ENCODE measurements at regions not wholly inside any gene's neighbourhood (a gene's known extent, or its start where the extent isn't known, plus 50 kb on each side); places are given as distances from the start of the nearest gene placed in this dataset.

- H3K27ac ChIP-seq (ENCODE audit: low read depth, low read length) = no peak overlapping the region
- H3K4me1 ChIP-seq (ENCODE audit: control insufficient read depth, low read length) = peaks cover 15% of the 10 kb centered on the region
- H4K20me1 ChIP-seq (ENCODE audit: control insufficient read depth, insufficient read depth, low read depth, low read length) = no peaks in the 10 kb centered on the region
- no peak for TF ChIP-seq EZH2phosphoT487 (IDR thresholded peaks at IDR 0.05; ENCODE audit: borderline replicate concordance, low read length)
- TF ChIP-seq, protein P1, sequence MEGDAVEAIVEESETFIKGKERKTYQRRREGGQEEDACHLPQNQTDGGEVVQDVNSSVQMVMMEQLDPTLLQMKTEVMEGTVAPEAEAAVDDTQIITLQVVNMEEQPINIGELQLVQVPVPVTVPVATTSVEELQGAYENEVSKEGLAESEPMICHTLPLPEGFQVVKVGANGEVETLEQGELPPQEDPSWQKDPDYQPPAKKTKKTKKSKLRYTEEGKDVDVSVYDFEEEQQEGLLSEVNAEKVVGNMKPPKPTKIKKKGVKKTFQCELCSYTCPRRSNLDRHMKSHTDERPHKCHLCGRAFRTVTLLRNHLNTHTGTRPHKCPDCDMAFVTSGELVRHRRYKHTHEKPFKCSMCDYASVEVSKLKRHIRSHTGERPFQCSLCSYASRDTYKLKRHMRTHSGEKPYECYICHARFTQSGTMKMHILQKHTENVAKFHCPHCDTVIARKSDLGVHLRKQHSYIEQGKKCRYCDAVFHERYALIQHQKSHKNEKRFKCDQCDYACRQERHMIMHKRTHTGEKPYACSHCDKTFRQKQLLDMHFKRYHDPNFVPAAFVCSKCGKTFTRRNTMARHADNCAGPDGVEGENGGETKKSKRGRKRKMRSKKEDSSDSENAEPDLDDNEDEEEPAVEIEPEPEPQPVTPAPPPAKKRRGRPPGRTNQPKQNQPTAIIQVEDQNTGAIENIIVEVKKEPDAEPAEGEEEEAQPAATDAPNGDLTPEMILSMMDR (IDR thresholded peaks at IDR 0.05; ENCODE audit: low read depth, low read length, poor library complexity, severe bottlenecking) = no peak
- H3K9me2 ChIP-seq (replicated peaks; ENCODE audit: control insufficient read depth, low read length) = no peaks in the 10 kb centered on the region
- H3F3A ChIP-seq (ENCODE audit: control insufficient read depth, insufficient read depth) = no peaks in the 10 kb centered on the region
- 0 out of 2 replicates have a peak, but pooled peaks cover 3% of the 10 kb centered on the region for H3K9me3 ChIP-seq (ENCODE audit: control insufficient read depth, insufficient read depth, low read length)
- no peaks in the 10 kb centered on the region for H3K79me2 ChIP-seq (ENCODE audit: control insufficient read depth, low read length)
- H3K4me3 ChIP-seq (ENCODE audit: low read length) = no peak overlapping the region
- no peaks in the 10 kb centered on the region for H3K36me3 ChIP-seq (ENCODE audit: control insufficient read depth, low read length)
- H3K27me3 ChIP-seq (ENCODE audit: control insufficient read depth, low read length) = peaks cover 17% of the 10 kb centered on the region
- no peak overlapping the region for H3K4me2 ChIP-seq (ENCODE audit: low read length)
Observed at GRCh38 chr21:35527358-35527757, 478.3 kb upstream of the RUNX1 start.

DNA sequence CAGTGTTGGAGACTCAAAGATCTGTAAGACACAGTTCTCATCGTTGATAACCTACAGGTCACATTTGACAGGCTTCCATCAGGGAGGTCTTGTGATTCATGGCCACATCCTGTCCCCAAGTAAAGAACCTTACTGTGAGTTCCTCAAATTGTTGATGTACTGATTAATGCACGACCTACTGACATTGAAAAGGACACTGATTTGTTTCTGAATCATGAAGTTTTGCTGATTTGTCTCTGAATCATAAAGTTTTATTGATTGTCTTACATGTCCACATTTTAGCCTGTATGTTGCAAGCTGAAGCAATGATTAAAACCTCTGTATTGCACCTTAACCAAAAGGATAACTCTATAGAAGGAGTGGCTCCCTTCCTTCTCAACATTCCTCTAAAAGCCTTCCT, 476.3 kb upstream of the RUNX1 start:
- Histone ChIP-seq H3K4me2 (ENCODE audit: low read length) (no peak overlapping the region), H3K9me3 (ENCODE audit: control insufficient read depth, insufficient read depth, low read length) (no peaks in the 10 kb centered on the region), H3K27me3 (ENCODE audit: control insufficient read depth, low read length) (peaks cover 17% of the 10 kb centered on the region), H3K27ac (ENCODE audit: low read depth, low read length) (no peak overlapping the region), H3K36me3 (ENCODE audit: control insufficient read depth, low read length) (no peaks in the 10 kb centered on the region), H3K9me2 (replicated peaks; ENCODE audit: control insufficient read depth, low read length) (no peaks in the 10 kb centered on the region), H3K4me1 (ENCODE audit: control insufficient read depth, low read length) (peaks cover 15% of the 10 kb centered on the region), H3K79me2 (ENCODE audit: control insufficient read depth, low read length) (no peaks in the 10 kb centered on the region), H4K20me1 (ENCODE audit: control insufficient read depth, insufficient read depth, low read depth, low read length) (no peaks in the 10 kb centered on the region), H3K4me3 (ENCODE audit: low read length) (no peak overlapping the region), H3F3A (ENCODE audit: control insufficient read depth, insufficient read depth) (no peaks in the 10 kb centered on the region)
- TF ChIP-seq EZH2phosphoT487 (IDR thresholded peaks at IDR 0.05; ENCODE audit: borderline replicate concordance, low read length) = no peak
- TF ChIP-seq, protein P1 (IDR thresholded peaks at IDR 0.05; ENCODE audit: low read depth, low read length, poor library complexity, severe bottlenecking) = no peak

DNA sequence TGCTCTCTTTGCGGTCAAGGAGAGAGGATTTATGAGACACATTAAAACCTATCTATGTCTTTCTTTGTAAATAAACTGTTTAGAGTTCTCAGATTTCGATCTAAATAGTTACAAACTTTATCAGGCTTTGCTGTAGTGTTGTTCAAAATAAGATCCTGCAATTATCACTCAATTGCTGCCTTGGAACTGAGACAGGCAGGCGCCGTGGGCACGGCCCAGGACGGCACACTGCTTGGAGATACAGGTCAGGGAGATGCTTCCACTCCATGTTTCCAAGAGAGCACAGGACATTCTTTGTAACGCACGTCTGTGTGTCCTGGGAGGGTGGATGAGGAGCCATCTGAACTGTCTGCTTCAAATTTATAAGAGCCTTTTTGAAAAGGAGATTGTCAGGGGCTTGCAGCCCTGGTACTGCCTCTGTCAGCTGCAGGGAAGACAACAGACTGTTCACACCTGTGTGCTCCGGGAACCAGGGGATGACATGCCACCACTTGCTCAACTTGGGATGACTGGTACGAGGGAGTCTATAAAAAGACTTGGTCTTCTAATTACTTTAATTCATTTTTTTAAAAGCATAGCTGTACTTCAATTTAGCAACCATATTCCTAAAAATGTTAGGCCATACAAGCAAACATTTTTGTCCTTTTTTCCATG, 472.9 kb upstream of the RUNX1 start:
- no peaks in the 10 kb centered on the region for H3K27me3 ChIP-seq (ENCODE audit: control insufficient read depth, low read length)
- no peaks in the 10 kb centered on the region for H3K79me2 ChIP-seq (ENCODE audit: control insufficient read depth, low read length)
- H3K4me1 ChIP-seq (ENCODE audit: control insufficient read depth, low read length) = no peaks in the 10 kb centered on the region
- no peak overlapping the region for H3K4me2 ChIP-seq (ENCODE audit: low read length)
- no peaks in the 10 kb centered on the region for H3K9me3 ChIP-seq (ENCODE audit: control insufficient read depth, insufficient read depth, low read length)
- no peak overlapping the region for H3K4me3 ChIP-seq (ENCODE audit: low read length)
- TF ChIP-seq, protein P1 (IDR thresholded peaks at IDR 0.05; ENCODE audit: low read depth, low read length, poor library complexity, severe bottlenecking) = no peak
- TF ChIP-seq EZH2phosphoT487 (IDR thresholded peaks at IDR 0.05; ENCODE audit: borderline replicate concordance, low read length) = no peak
- H3K36me3 ChIP-seq (ENCODE audit: control insufficient read depth, low read length) = no peaks in the 10 kb centered on the region
- no peaks in the 10 kb centered on the region for H4K20me1 ChIP-seq (ENCODE audit: control insufficient read depth, insufficient read depth, low read depth, low read length)
- no peak overlapping the region for H3K27ac ChIP-seq (ENCODE audit: low read depth, low read length)
- H3K9me2 ChIP-seq (replicated peaks; ENCODE audit: control insufficient read depth, low read length) = no peaks in the 10 kb centered on the region
- no peaks in the 10 kb centered on the region for H3F3A ChIP-seq (ENCODE audit: control insufficient read depth, insufficient read depth)

Data from DOHH2 (cell line).